H9 (cell line): ENCODE measurements at regions not wholly inside any gene's neighbourhood (a gene's known extent, or its start where the extent isn't known, plus 50 kb on each side); places are given as distances from the start of the nearest gene placed in this dataset.

Experiments
- DNase-seq: peaks from one replicate; pipeline ENCODE4 v3.0.0-alpha.2; 2017
- H2AFZ ChIP-seq: one replicate; pipeline ENCODE4 v1.6.1; 2013; ENCODE audit warnings: mild to moderate bottlenecking, low read length, control low read depth, moderate library complexity
- H2AK5ac ChIP-seq: 2 replicates; pipeline ENCODE4 v1.6.1; 2013; ENCODE audit warnings: low read length, control low read depth, mixed read lengths; ENCODE audit not compliant: insufficient read length
- H2BK120ac ChIP-seq: one replicate; pipeline ENCODE4 v1.6.1; 2013; ENCODE audit warnings: low read depth, mild to moderate bottlenecking, low read length, control low read depth, inconsistent platforms; ENCODE audit not compliant: poor library complexity, severe bottlenecking
- H2BK12ac ChIP-seq: 2 replicates; pipeline ENCODE4 v1.6.1; 2013; ENCODE audit warnings: low read length, control low read depth, mixed read lengths, low read depth; ENCODE audit not compliant: insufficient read length
- H2BK15ac ChIP-seq: 2 replicates; pipeline ENCODE4 v1.6.1; 2013; ENCODE audit warnings: low read depth, low read length, control low read depth
- H2BK20ac ChIP-seq: one replicate; pipeline ENCODE4 v1.6.1; 2013; ENCODE audit warnings: low read depth, mild to moderate bottlenecking, low read length, control low read depth, inconsistent platforms; ENCODE audit not compliant: poor library complexity, severe bottlenecking
- H2BK5ac ChIP-seq: 2 replicates; pipeline ENCODE4 v1.6.1; 2013; ENCODE audit warnings: low read length, control low read depth, mixed read lengths; ENCODE audit not compliant: insufficient read length
- H3K14ac ChIP-seq: 2 replicates; pipeline ENCODE4 v1.6.1; 2013; ENCODE audit warnings: low read length, control low read depth; ENCODE audit not compliant: insufficient read depth
- H3K18ac ChIP-seq: 2 replicates; pipeline ENCODE4 v1.6.1; 2013; ENCODE audit warnings: low read depth, mild to moderate bottlenecking, mixed read lengths, low read length, control low read depth; ENCODE audit not compliant: insufficient read length
- H3K23ac ChIP-seq: 2 replicates; pipeline ENCODE4 v1.6.1; 2013; ENCODE audit warnings: low read length, control low read depth, mixed read lengths, low read depth; ENCODE audit not compliant: insufficient read length
- H3K23me2 ChIP-seq: 2 replicates; pipeline ENCODE4 v1.6.1; 2013; ENCODE audit warnings: low read depth, mild to moderate bottlenecking, mixed read lengths, low read length, control low read depth; ENCODE audit not compliant: insufficient read length, poor library complexity, severe bottlenecking
- H3K27ac ChIP-seq: 2 replicates; pipeline ENCODE4 v1.5.1; 2013; ENCODE audit warnings: low read length, control low read depth, mixed read lengths, low read depth; ENCODE audit not compliant: insufficient read length
- H3K27me3 ChIP-seq: 2 replicates; pipeline ENCODE4 v1.6.1; 2013; ENCODE audit warnings: low read length, control low read depth, inconsistent platforms; ENCODE audit not compliant: insufficient read depth
- H3K4ac ChIP-seq: 2 replicates; pipeline ENCODE4 v1.6.1; 2013; ENCODE audit warnings: low read depth, mild to moderate bottlenecking, control low read depth, inconsistent platforms, low read length, moderate library complexity
- H3K4me1 ChIP-seq: 2 replicates; pipeline ENCODE4 v1.6.1; 2013; ENCODE audit warnings: low read length, control low read depth, inconsistent platforms; ENCODE audit not compliant: insufficient read depth
- H3K4me2 ChIP-seq: 2 replicates; pipeline ENCODE4 v1.6.1; 2013; ENCODE audit warnings: low read length, control low read depth, mixed read lengths; ENCODE audit not compliant: insufficient read length, insufficient read depth
- H3K56ac ChIP-seq: 2 replicates; pipeline ENCODE4 v1.6.1; 2013; ENCODE audit warnings: low read depth, mild to moderate bottlenecking, mixed read lengths, low read length, control low read depth; ENCODE audit not compliant: insufficient read length
- H3K79me1 ChIP-seq: 2 replicates; pipeline ENCODE4 v1.6.1; 2013; ENCODE audit warnings: low read depth, mild to moderate bottlenecking, moderate library complexity, low read length, control low read depth, inconsistent platforms; ENCODE audit not compliant: insufficient read depth, poor library complexity, severe bottlenecking
- H3K79me2 ChIP-seq: 2 replicates; pipeline ENCODE4 v1.6.1; 2013; ENCODE audit warnings: low read length, control low read depth, inconsistent platforms; ENCODE audit not compliant: insufficient read depth
- H3K9ac ChIP-seq: 2 replicates; pipeline ENCODE4 v1.6.1; 2013; ENCODE audit warnings: low read length, control low read depth, mixed read lengths; ENCODE audit not compliant: insufficient read length; ENCODE audit errors: extremely low read depth
- H3K9me3 ChIP-seq: one replicate; pipeline ENCODE4 v1.6.1; 2013; ENCODE audit warnings: low read depth, low read length, inconsistent platforms; ENCODE audit not compliant: control insufficient read depth
- H3T11ph ChIP-seq: one replicate; pipeline ENCODE4 v1.6.1; 2013; ENCODE audit warnings: mild to moderate bottlenecking, low read length, control low read depth, inconsistent platforms
- H4K20me1 ChIP-seq: one replicate; pipeline ENCODE4 v1.6.1; 2013; ENCODE audit not compliant: control insufficient read depth, insufficient read length, insufficient read depth
- H4K5ac ChIP-seq: 2 replicates; pipeline ENCODE4 v1.6.1; 2013; ENCODE audit warnings: low read depth, mild to moderate bottlenecking, mixed read lengths, low read length, control low read depth; ENCODE audit not compliant: insufficient read length
- H4K8ac ChIP-seq: replicated peaks from 2 replicates; pipeline ENCODE4 v1.6.1; 2013; ENCODE audit warnings: low read length, control low read depth, mixed read lengths, low read depth; ENCODE audit not compliant: insufficient read length
- H4K91ac ChIP-seq: 2 replicates; pipeline ENCODE4 v1.6.1; 2013; ENCODE audit warnings: low read depth, mild to moderate bottlenecking, moderate library complexity, mixed read lengths, low read length, control low read depth; ENCODE audit not compliant: insufficient read length
- H3K27ac Mint-ChIP-seq, 3 experiments: 2 replicates in 2 of 3; 3 replicates in 1 of 3; pipeline ENCODE4 v1.8.0; 2020 to 2021; ENCODE audit warnings: mixed read lengths in 3 of 3, mild to moderate bottlenecking in 1 of 3, moderate library complexity in 1 of 3
- H3K27me3 Mint-ChIP-seq: 2 replicates; pipeline ENCODE4 v1.8.0; 2021; ENCODE audit warnings: low read depth, mild to moderate bottlenecking, moderate library complexity, mixed read lengths
- H3K36me3 Mint-ChIP-seq, 3 experiments: 2 replicates in 2 of 3; 3 replicates in 1 of 3; pipeline ENCODE4 v1.8.0; 2020 to 2021; ENCODE audit warnings: low read depth in 3 of 3, mixed read lengths in 3 of 3; ENCODE audit not compliant: insufficient read depth in 1 of 3
- H3K4me1 Mint-ChIP-seq, 2 experiments: 2 replicates each; pipeline ENCODE4 v1.8.0; 2020; ENCODE audit warnings: mixed read lengths in 2 of 2
- H3K4me3 Mint-ChIP-seq, 2 experiments: 2 replicates in 1 of 2; 3 replicates in 1 of 2; pipeline ENCODE4 v1.8.0; 2020 to 2021; ENCODE audit warnings: mild to moderate bottlenecking in 2 of 2, mixed read lengths in 2 of 2, moderate library complexity in 1 of 2
- H3K9me3 Mint-ChIP-seq, 2 experiments: 2 replicates in 1 of 2; 3 replicates in 1 of 2; pipeline ENCODE4 v1.8.0; 2020; ENCODE audit warnings: mild to moderate bottlenecking in 2 of 2, mixed read lengths in 2 of 2, moderate library complexity in 1 of 2
- WGBS: extraction: QIAGEN DNeasy Blood & Tissue Kit; methylation state at CpG from one replicate; pipeline ENCODE4 v1.1.7; 2013; ENCODE audit warnings: missing lambda C conversion rate, low lambda C conversion rate, mixed read lengths; ENCODE audit not compliant: insufficient read length; ENCODE audit errors: extremely low coverage; 5-methylcytosine and 5-hydroxymethylcytosine counted together
- TF ChIP-seq, protein P1 (sequence below): fragments of 200-600 bp; sonication (generic); conservative IDR thresholded peaks from 3 replicates; pipeline ENCODE4 v1.8.0; 2021; ENCODE audit warnings: antibody characterized with exemption, mild to moderate bottlenecking

DNA sequence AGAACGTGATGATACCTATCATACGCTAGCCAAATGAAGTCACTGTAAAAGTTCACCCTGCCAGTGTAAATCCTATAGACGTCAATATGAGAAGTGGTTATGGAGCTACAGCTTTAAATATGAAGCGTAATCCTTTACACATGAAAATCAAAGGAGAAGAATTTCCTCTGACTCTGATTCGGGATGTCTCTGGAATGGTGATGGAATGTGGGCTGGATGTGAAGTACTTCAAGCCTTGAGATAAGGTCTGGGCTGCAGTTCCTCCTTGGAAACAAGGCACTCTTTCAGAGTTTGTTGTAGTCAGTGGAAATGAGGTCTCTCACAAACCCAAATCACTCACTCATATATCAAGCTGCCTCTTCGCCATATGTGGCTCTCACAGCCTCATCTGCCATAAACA, 53.1 kb upstream of the NAP1L1 start:
- no peak overlapping the region for H2BK20ac ChIP-seq
- H3K9me3 ChIP-seq = no peaks in the 10 kb centered on the region
- H3K27me3 ChIP-seq = no peaks in the 10 kb centered on the region
- Mint-ChIP-seq H3K27ac (no peak overlapping the region), H3K4me1 (peaks cover 0 to 3% of the 10 kb centered on the region in 2 experiments; a peak in 1 of 4 replicates), H3K9me3 (peaks cover 9 to 13% of the 10 kb centered on the region in 2 experiments), H3K27me3 (no peaks in the 10 kb centered on the region), H3K4me3 (no peak overlapping the region), H3K36me3 (peaks cover 0 to 9% (median 0%) of the 10 kb centered on the region in 3 experiments; a peak in 4 of 7 replicates)
- H2BK120ac ChIP-seq = no peak overlapping the region
- no peaks in the 10 kb centered on the region for H3K23me2 ChIP-seq
- WGBS = no CpG with 5 or more reads among the region's 6 CpGs
- H4K20me1 ChIP-seq = no peaks in the 10 kb centered on the region
- H3K79me2 ChIP-seq = no peaks in the 10 kb centered on the region
- no peak overlapping the region for H4K91ac ChIP-seq
- H2BK5ac ChIP-seq = no peak overlapping the region
- no peak overlapping the region for H3K23ac ChIP-seq
- no peak overlapping the region for H3K18ac ChIP-seq
- no peak overlapping the region for H3T11ph ChIP-seq
- no peak overlapping the region for H2AFZ ChIP-seq
- no peak overlapping the region for H3K56ac ChIP-seq
- H3K14ac ChIP-seq = no peak overlapping the region
- H3K27ac ChIP-seq = no peak overlapping the region
- H2AK5ac ChIP-seq = no peak overlapping the region
- H3K4me1 ChIP-seq = no peaks in the 10 kb centered on the region
- H4K5ac ChIP-seq = no peak overlapping the region
- H3K4me2 ChIP-seq = no peak overlapping the region
- no peak overlapping the region for H2BK15ac ChIP-seq
- no peak overlapping the region for H2BK12ac ChIP-seq
- H3K4ac ChIP-seq = no peak overlapping the region
- no peak overlapping the region for H4K8ac ChIP-seq
- no peak for DNase-seq
- no peaks in the 10 kb centered on the region for H3K79me1 ChIP-seq
- TF ChIP-seq, protein P1, sequence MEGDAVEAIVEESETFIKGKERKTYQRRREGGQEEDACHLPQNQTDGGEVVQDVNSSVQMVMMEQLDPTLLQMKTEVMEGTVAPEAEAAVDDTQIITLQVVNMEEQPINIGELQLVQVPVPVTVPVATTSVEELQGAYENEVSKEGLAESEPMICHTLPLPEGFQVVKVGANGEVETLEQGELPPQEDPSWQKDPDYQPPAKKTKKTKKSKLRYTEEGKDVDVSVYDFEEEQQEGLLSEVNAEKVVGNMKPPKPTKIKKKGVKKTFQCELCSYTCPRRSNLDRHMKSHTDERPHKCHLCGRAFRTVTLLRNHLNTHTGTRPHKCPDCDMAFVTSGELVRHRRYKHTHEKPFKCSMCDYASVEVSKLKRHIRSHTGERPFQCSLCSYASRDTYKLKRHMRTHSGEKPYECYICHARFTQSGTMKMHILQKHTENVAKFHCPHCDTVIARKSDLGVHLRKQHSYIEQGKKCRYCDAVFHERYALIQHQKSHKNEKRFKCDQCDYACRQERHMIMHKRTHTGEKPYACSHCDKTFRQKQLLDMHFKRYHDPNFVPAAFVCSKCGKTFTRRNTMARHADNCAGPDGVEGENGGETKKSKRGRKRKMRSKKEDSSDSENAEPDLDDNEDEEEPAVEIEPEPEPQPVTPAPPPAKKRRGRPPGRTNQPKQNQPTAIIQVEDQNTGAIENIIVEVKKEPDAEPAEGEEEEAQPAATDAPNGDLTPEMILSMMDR = no peak
- no peak overlapping the region for H3K9ac ChIP-seq
